DOHH2 (cell line): ENCODE measurements at regions not wholly inside any gene's neighbourhood (a gene's known extent, or its start where the extent isn't known, plus 50 kb on each side); places are given as distances from the start of the nearest gene placed in this dataset.

ENCODE experiments used
- H3F3A ChIP-seq: fragments of 200-600 bp; sonication (generic), shearing (Covaris generic); 2 replicates; pipeline ENCODE4 v1.6.0; 2016; ENCODE audit warnings: antibody characterized with exemption, mild to moderate bottlenecking; ENCODE audit not compliant: control insufficient read depth, insufficient read depth
- H3K27ac ChIP-seq: fragments of 200-600 bp; sonication (generic); 2 replicates; pipeline ENCODE4 v1.5.1; 2014; ENCODE audit warnings: low read depth, mild to moderate bottlenecking, low read length, moderate library complexity
- H3K27me3 ChIP-seq: fragments of 200-600 bp; sonication (generic); 2 replicates; pipeline ENCODE4 v1.6.1; 2014; ENCODE audit warnings: mild to moderate bottlenecking, low read length, mixed read lengths; ENCODE audit not compliant: control insufficient read depth
- H3K36me3 ChIP-seq: fragments of 200-600 bp; sonication (generic); 2 replicates; pipeline ENCODE4 v1.6.1; 2014; ENCODE audit warnings: mild to moderate bottlenecking, low read length, moderate library complexity, mixed read lengths; ENCODE audit not compliant: control insufficient read depth
- H3K4me1 ChIP-seq: fragments of 200-600 bp; sonication (generic); 2 replicates; pipeline ENCODE4 v1.6.1; 2014; ENCODE audit warnings: mild to moderate bottlenecking, low read length, mixed read lengths; ENCODE audit not compliant: control insufficient read depth
- H3K4me2 ChIP-seq: fragments of 200-600 bp; sonication (generic); 2 replicates; pipeline ENCODE4 v1.6.0; 2014; ENCODE audit warnings: mild to moderate bottlenecking, low read length, moderate library complexity
- H3K4me3 ChIP-seq: fragments of 200-600 bp; sonication (generic); 2 replicates; pipeline ENCODE4 v1.5.1; 2014; ENCODE audit warnings: mild to moderate bottlenecking, low read length, mixed read lengths
- H3K79me2 ChIP-seq: fragments of 200-600 bp; sonication (generic); 2 replicates; pipeline ENCODE4 v1.6.1; 2014; ENCODE audit warnings: mild to moderate bottlenecking, low read length, mixed read lengths; ENCODE audit not compliant: control insufficient read depth
- H3K9me2 ChIP-seq: fragments of 200-600 bp; sonication (generic); replicated peaks from 2 replicates; pipeline ENCODE4 v1.6.1; 2014; ENCODE audit warnings: mild to moderate bottlenecking, low read length, mixed read lengths; ENCODE audit not compliant: control insufficient read depth
- H3K9me3 ChIP-seq: fragments of 200-600 bp; sonication (generic); 2 replicates; pipeline ENCODE4 v1.6.1; 2014; ENCODE audit warnings: antibody characterized with exemption, low read length, mixed read lengths; ENCODE audit not compliant: control insufficient read depth, insufficient read depth
- H4K20me1 ChIP-seq: fragments of 200-600 bp; sonication (generic); 2 replicates; pipeline ENCODE4 v1.6.0; 2014; ENCODE audit warnings: low read depth, mild to moderate bottlenecking, antibody characterized with exemption, low read length, moderate library complexity; ENCODE audit not compliant: control insufficient read depth, insufficient read depth
- CTCF ChIP-seq: fragments of 200-600 bp; sonication (generic); IDR thresholded peaks from one replicate; pipeline ENCODE4 v1.5.1; 2014; ENCODE audit warnings: antibody characterized with exemption, mild to moderate bottlenecking, low read depth, low read length; ENCODE audit not compliant: poor library complexity, severe bottlenecking
- EZH2phosphoT487 ChIP-seq: fragments of 200-600 bp; sonication (generic); IDR thresholded peaks from 2 replicates; pipeline ENCODE4 v1.6.1; 2017; ENCODE audit warnings: borderline replicate concordance, mild to moderate bottlenecking, antibody characterized with exemption, low read length, moderate library complexity, mixed read lengths

GRCh38 chr7:15099074-15099473 lies 196.5 kb upstream of the DGKB start:
- Histone ChIP-seq H3F3A (no peaks in the 10 kb centered on the region), H3K9me3 (no peaks in the 10 kb centered on the region), H3K27me3 (no peaks in the 10 kb centered on the region), H3K9me2 (no peaks in the 10 kb centered on the region), H3K36me3 (no peaks in the 10 kb centered on the region), H3K79me2 (no peaks in the 10 kb centered on the region), H3K4me3 (no peak overlapping the region), H4K20me1 (no peaks in the 10 kb centered on the region), H3K4me1 (no peaks in the 10 kb centered on the region), H3K4me2 (no peak overlapping the region), H3K27ac (no peak overlapping the region)
- no peak for TF ChIP-seq EZH2phosphoT487
- TF ChIP-seq CTCF: no peak

GRCh38 chr7:15096853-15097252 lies 194.3 kb upstream of the DGKB start:
- Histone ChIP-seq H3K36me3 (no peaks in the 10 kb centered on the region), H3K4me3 (no peak overlapping the region), H3K4me1 (no peaks in the 10 kb centered on the region), H3K27me3 (no peaks in the 10 kb centered on the region), H4K20me1 (no peaks in the 10 kb centered on the region), H3K4me2 (no peak overlapping the region), H3K79me2 (no peaks in the 10 kb centered on the region), H3K27ac (no peak overlapping the region), H3F3A (no peaks in the 10 kb centered on the region), H3K9me3 (no peaks in the 10 kb centered on the region), H3K9me2 (no peaks in the 10 kb centered on the region)
- TF ChIP-seq CTCF (no peak), EZH2phosphoT487 (no peak)

- H3K36me3 ChIP-seq: no peaks in the 10 kb centered on the region
- no peaks in the 10 kb centered on the region for H3K9me2 ChIP-seq
- H3K4me2 ChIP-seq: no peak overlapping the region
- H3F3A ChIP-seq: no peaks in the 10 kb centered on the region
- H3K27ac ChIP-seq: no peak overlapping the region
- no peaks in the 10 kb centered on the region for H4K20me1 ChIP-seq
- H3K4me3 ChIP-seq: no peak overlapping the region
- no peaks in the 10 kb centered on the region for H3K27me3 ChIP-seq
- H3K79me2 ChIP-seq: no peaks in the 10 kb centered on the region
- TF ChIP-seq CTCF (no peak), EZH2phosphoT487 (no peak)
- H3K4me1 ChIP-seq: no peaks in the 10 kb centered on the region
- no peaks in the 10 kb centered on the region for H3K9me3 ChIP-seq
These were observed 192.4 kb upstream of the DGKB start for GRCh38 chr7:15094989-15095388.

- H3K4me2 ChIP-seq: no peak overlapping the region
- no peaks in the 10 kb centered on the region for H3K4me1 ChIP-seq
- no peaks in the 10 kb centered on the region for H3K36me3 ChIP-seq
- H3K4me3 ChIP-seq: no peak overlapping the region
- no peaks in the 10 kb centered on the region for H3K27me3 ChIP-seq
- H3K9me3 ChIP-seq: no peaks in the 10 kb centered on the region
- no peaks in the 10 kb centered on the region for H3F3A ChIP-seq
- H3K27ac ChIP-seq: no peak overlapping the region
- no peaks in the 10 kb centered on the region for H3K79me2 ChIP-seq
- TF ChIP-seq EZH2phosphoT487 (no peak), CTCF (no peak)
- H4K20me1 ChIP-seq: no peaks in the 10 kb centered on the region
- no peaks in the 10 kb centered on the region for H3K9me2 ChIP-seq
These were observed 185.2 kb upstream of the DGKB start for GRCh38 chr7:15087771-15088170.
